Thymus (tissue), 11 donors: ENCODE measurements at regions not wholly inside any gene's neighbourhood (a gene's known extent, or its start where the extent isn't known, plus 50 kb on each side); places are given as distances from the start of the nearest gene placed in this dataset.
"Not testable (repeated sequence)": the region's sequence is repeated elsewhere in the genome, so short reads cannot be mapped to it uniquely, and the experiment has no call there.

Experiments used
- DNase-seq, 9 donors: peaks; one replicate each; pipeline ENCODE4 v3.0.0-alpha.2; 2013; ENCODE audit warnings: low spot score in 9 of 9, low read depth in 6 of 9, missing footprints in 1 of 9
- H3K27ac ChIP-seq, 2 donors: one replicate each; pipeline ENCODE4 v1.5.1; 2013; ENCODE audit warnings: control low read depth in 1 of 2, low read depth in 1 of 2, low read length in 1 of 2, mild to moderate bottlenecking in 1 of 2, moderate library complexity in 1 of 2
- H3K27me3 ChIP-seq, 2 donors: one replicate each; pipeline ENCODE4 v1.5.1; 2013; ENCODE audit warnings: low read length in 1 of 2; ENCODE audit not compliant: control insufficient read depth in 2 of 2, insufficient read depth in 1 of 2
- H3K36me3 ChIP-seq, 2 donors: one replicate each; pipeline ENCODE4 v1.5.1; 2013; ENCODE audit warnings: low read length in 1 of 2, mild to moderate bottlenecking in 1 of 2, moderate library complexity in 1 of 2; ENCODE audit not compliant: control insufficient read depth in 2 of 2, insufficient read depth in 2 of 2
- H3K4me1 ChIP-seq, 2 donors: one replicate each; pipeline ENCODE4 v1.5.1; 2013; ENCODE audit warnings: low read length in 2 of 2; ENCODE audit not compliant: control insufficient read depth in 2 of 2, insufficient read depth in 2 of 2
- H3K4me3 ChIP-seq, 2 donors: one replicate each; pipeline ENCODE4 v1.5.1; 2013; ENCODE audit warnings: low read length in 2 of 2, control low read depth in 1 of 2, mild to moderate bottlenecking in 1 of 2
- H3K9me3 ChIP-seq, 2 donors: one replicate each; pipeline ENCODE4 v1.5.1; 2013; ENCODE audit warnings: low read length in 1 of 2, mild to moderate bottlenecking in 1 of 2; ENCODE audit not compliant: control insufficient read depth in 2 of 2, insufficient read depth in 1 of 2
- WGBS: extraction: QIAGEN DNeasy Blood & Tissue Kit; methylation state at CpG from one replicate; pipeline ENCODE4 v1.1.7; 2013; 5-methylcytosine and 5-hydroxymethylcytosine counted together
- donor health status: healthy.

DNA sequence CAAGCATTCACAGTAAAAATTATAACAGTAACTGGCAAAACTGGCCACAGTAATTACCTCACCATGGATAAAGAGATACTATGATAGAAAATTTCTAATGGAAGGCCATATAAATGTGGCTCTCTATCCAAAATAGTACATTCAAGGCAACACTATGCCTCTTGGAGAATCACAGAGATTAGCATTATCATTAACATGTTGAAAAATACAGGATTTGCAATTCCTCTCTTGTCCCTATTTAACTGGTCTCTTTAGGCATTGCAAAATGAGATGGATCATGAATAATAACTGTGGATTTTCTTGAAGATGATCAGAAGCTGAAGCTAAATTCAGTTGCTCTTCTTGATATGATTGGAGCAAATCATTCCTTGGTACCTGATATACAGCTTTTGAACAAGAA is 100.8 kb upstream of the HGF start:
- no peaks in the 10 kb centered on the region for H3K4me1 ChIP-seq

DNA sequence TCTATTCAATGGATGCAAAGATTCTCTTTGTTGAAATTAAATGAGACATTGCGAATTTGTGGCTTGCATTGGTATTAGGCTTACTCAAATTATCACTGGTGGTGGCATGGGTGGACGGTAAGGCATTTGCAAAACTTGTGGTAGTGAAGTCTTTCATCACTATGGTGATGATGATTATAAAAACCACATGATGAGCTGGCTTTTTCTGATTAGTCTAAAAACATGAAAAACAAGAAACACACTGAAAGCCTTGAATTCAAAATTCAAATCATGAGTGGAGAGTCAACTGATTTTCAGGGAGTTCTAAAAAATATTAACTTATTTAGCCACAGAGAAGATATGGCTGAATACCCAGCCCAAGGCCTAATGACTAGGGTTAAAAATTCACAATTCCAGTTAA is 99.8 kb upstream of the HGF start:
- Histone ChIP-seq H3K4me3 (no peak overlapping the region), H3K4me1 (no peaks in the 10 kb centered on the region), H3K9me3 (no peaks in the 10 kb centered on the region), H3K36me3 (no peaks in the 10 kb centered on the region), H3K27ac (no peak overlapping the region), H3K27me3 (no peaks in the 10 kb centered on the region)
- no peak for DNase-seq
- 91% methylated on average over 2 of the region's 2 CpGs for WGBS

More for the DNA sequence above, 100.8 kb upstream of the HGF start:
- Histone ChIP-seq H3K4me3 (no peak overlapping the region), H3K9me3 (no peaks in the 10 kb centered on the region), H3K27ac (no peak overlapping the region), H3K27me3 (no peaks in the 10 kb centered on the region), H3K36me3 (no peaks in the 10 kb centered on the region)
- DNase-seq = no peak

DNA sequence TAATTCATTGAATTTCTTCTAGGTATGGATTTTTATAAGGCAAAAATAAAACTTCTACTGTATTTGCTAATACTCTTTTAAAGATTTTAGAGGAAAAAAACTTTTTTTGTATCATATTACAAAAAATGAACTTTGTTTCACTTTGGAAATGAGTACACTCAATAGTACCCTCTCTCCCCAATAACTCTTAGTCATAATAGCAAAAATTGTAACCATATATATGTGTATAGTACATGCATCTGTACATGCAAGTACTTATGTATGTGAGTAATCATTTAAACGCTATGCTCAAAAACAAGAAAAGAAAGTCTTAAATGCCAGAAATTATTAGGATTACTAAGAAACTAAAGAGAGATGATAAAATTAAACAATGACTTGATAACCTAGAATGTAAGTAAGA is 95.9 kb upstream of the HGF start:
- Histone ChIP-seq H3K4me1 (no peaks in the 10 kb centered on the region), H3K27ac (no peak overlapping the region), H3K9me3 (no peaks in the 10 kb centered on the region), H3K27me3 (no peaks in the 10 kb centered on the region), H3K4me3 (no peak overlapping the region), H3K36me3 (no peaks in the 10 kb centered on the region)
- DNase-seq = no peak
- WGBS = 97% methylated on average over 1 of the region's 1 CpG

DNA sequence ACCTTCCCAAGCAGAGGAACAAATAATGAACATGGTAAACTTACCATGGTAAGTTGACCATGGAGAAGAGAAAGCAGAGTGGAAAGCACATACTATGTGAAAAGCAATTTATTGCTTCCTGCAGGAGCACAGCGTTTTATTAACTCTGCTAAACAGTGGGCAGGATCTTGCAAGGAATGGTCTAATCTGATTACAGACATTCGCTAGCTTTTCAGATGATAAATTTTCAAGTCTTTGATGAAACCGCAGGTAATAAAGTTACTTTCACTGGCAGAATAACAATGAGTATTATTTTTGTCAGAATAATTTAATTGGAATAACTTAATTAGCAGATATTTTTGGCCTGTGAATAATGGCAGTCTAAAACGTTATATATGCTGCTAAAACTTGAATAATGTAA is 89.6 kb upstream of the HGF start:
- no peak overlapping the region for H3K4me3 ChIP-seq
- no peaks in the 10 kb centered on the region for H3K4me1 ChIP-seq
- H3K9me3 ChIP-seq = no peaks in the 10 kb centered on the region
- no peak for DNase-seq
- H3K36me3 ChIP-seq = no peaks in the 10 kb centered on the region
- H3K27ac ChIP-seq = no peak overlapping the region
- 91% methylated on average over 4 of the region's 4 CpGs for WGBS
- H3K27me3 ChIP-seq = no peaks in the 10 kb centered on the region

DNA sequence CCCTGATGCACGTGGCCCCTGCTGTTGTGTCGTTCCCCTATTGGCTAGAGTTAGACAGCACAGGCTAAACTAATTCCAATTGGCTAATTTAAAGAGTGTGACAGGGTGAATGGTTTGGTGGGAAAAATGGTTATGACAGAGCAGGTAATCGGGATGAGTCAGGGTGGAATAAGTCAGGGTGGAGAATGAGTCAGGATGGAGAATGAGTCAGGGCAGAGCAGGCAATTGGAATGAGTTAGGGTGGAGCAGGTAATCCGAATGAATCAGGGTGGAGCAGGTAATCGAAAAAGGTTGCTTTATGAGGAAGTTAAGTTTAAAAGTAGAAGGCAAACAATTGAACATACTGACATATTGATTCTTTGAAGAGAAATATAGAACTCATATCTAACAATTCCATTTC is 89.0 kb upstream of the HGF start:
- WGBS = 97% methylated on average over 5 of the region's 5 CpGs
- H3K9me3 ChIP-seq, H3K27me3 ChIP-seq, H3K4me3 ChIP-seq, DNase-seq, H3K36me3 ChIP-seq, H3K27ac ChIP-seq, H3K4me1 ChIP-seq: not testable (repeated sequence)

DNA sequence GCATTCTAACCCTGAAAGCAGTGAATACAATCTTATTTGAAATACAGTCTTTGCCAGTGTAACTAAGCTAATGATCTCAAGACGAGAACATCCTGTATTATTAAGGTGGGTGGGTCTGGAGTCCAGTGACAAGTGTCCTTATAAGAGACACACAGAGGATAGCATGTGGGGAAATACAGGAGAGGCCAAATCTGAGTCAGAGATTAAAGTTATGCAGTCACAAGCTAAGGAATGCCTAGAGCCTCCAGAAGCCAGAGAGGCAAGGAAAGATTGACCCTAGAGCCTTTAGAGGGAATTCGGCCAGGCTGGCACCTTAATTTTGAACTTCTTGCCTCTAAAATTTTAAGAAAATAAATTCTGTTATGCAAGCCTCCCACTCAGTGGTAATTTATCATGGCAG is 87.5 kb upstream of the HGF start:
- Histone ChIP-seq H3K27ac (no peak overlapping the region), H3K36me3 (no peaks in the 10 kb centered on the region), H3K4me1 (no peaks in the 10 kb centered on the region), H3K4me3 (no peak overlapping the region), H3K27me3 (no peaks in the 10 kb centered on the region), H3K9me3 (no peaks in the 10 kb centered on the region)
- 97% methylated on average over 2 of the region's 2 CpGs for WGBS
- DNase-seq = no peak

- Histone ChIP-seq H3K4me1 (no peaks in the 10 kb centered on the region), H3K4me3 (no peak overlapping the region), H3K27ac (no peak overlapping the region), H3K27me3 (no peaks in the 10 kb centered on the region), H3K36me3 (no peaks in the 10 kb centered on the region), H3K9me3 (no peaks in the 10 kb centered on the region)
- WGBS = 98% methylated on average over 2 of the region's 2 CpGs
- no peak for DNase-seq
Measured at GRCh38 chr7:81854518-81854917, 84.7 kb upstream of the HGF start.

DNA sequence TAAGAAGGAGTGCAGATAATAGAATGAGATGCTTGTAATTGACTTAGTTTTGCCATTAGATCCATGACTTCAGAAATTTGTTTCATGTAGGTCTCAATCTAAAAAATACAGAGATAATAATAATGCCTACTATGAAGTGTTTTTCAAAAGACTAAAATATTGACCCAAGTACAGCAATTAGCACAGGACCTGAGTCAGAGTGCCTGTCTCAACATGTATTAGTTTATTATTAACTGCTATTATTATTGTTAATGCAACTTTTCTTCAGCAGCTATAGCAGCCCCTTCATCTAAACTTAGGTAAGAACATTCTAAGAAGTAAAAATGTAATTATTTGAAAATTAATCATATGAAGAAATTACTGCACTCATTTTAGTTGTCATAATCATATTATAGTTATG is 82.9 kb upstream of the HGF start:
- no peaks in the 10 kb centered on the region for H3K9me3 ChIP-seq
- no peaks in the 10 kb centered on the region for H3K4me1 ChIP-seq
- no peaks in the 10 kb centered on the region for H3K36me3 ChIP-seq
- H3K27ac ChIP-seq = no peak overlapping the region
- no peak for DNase-seq
- H3K4me3 ChIP-seq = no peak overlapping the region
- H3K27me3 ChIP-seq = no peaks in the 10 kb centered on the region

- Histone ChIP-seq H3K27ac (no peak overlapping the region), H3K36me3 (no peaks in the 10 kb centered on the region), H3K27me3 (no peaks in the 10 kb centered on the region), H3K4me3 (no peak overlapping the region), H3K4me1 (peaks cover 0 to 2% of the 10 kb centered on the region in 2 donors), H3K9me3 (no peaks in the 10 kb centered on the region)
- DNase-seq = no peak
Measured at GRCh38 chr7:81851413-81851812, 81.6 kb upstream of the HGF start.

DNA sequence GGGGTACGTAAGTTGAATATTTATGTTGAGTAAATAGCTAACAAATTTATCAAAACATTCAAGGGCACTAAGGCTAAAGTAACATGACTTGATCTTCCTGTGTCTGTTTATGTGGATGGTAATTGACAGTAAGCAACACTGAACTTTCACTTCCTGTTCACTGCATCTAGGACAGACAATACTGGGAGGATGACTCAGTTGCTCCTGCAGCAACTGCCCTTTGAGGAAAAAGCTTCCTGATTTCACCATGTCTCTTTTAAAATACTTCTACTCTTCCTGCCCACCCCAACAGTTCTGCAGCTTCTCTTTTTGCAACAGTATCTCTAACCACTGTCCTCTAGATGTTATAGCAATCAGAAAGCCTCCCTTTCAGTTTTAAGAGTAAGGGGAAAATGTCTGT is 76.6 kb upstream of the HGF start:
- peak in 6 of 9 donors; percentile 8 to 57 (median 28) for DNase-seq
- Histone ChIP-seq H3K36me3 (no peaks in the 10 kb centered on the region), H3K27me3 (no peaks in the 10 kb centered on the region), H3K4me3 (no peak overlapping the region), H3K27ac (peak overlapping the region in 1 of 2 donors; percentile 67), H3K9me3 (no peaks in the 10 kb centered on the region), H3K4me1 (peaks cover 3 to 8% of the 10 kb centered on the region in 2 donors)
- WGBS = 95% methylated on average over 1 of the region's 1 CpG
